Stomach smooth muscle (tissue), 2 donors: ENCODE measurements at regions not wholly inside any gene's neighbourhood (a gene's known extent, or its start where the extent isn't known, plus 50 kb on each side); places are given as distances from the start of the nearest gene placed in this dataset.

Experiments
- H3K27ac ChIP-seq: one replicate; pipeline ENCODE4 v1.7.0; 2013; ENCODE audit warnings: mild to moderate bottlenecking, low read length, inconsistent platforms
- H3K27me3 ChIP-seq, 2 donors: one replicate each; pipeline ENCODE4 v1.7.0; 2013; ENCODE audit warnings: low read length in 2 of 2; ENCODE audit not compliant: insufficient read depth in 2 of 2, control insufficient read depth in 1 of 2
- H3K36me3 ChIP-seq, 2 donors: one replicate each; pipeline ENCODE4 v1.7.0; 2013; ENCODE audit warnings: low read length in 2 of 2; ENCODE audit not compliant: control insufficient read depth in 2 of 2, insufficient read depth in 2 of 2
- H3K4me1 ChIP-seq: one replicate; pipeline ENCODE4 v1.7.0; 2013; ENCODE audit warnings: low read length; ENCODE audit not compliant: control insufficient read depth, insufficient read depth
- H3K4me3 ChIP-seq, 2 donors: one replicate each; pipeline ENCODE4 v1.7.0; 2013; ENCODE audit warnings: low read length in 2 of 2
- H3K9ac ChIP-seq, 2 donors: one replicate each; pipeline ENCODE4 v1.7.0; 2013; ENCODE audit warnings: low read length in 2 of 2, mild to moderate bottlenecking in 1 of 2
- H3K9me3 ChIP-seq, 2 donors: one replicate each; pipeline ENCODE4 v1.7.0; 2013; ENCODE audit warnings: low read length in 2 of 2; ENCODE audit not compliant: control insufficient read depth in 2 of 2
- donor health status: healthy.
- donor health status: Pancreatic carcinoma.

- Histone ChIP-seq H3K9ac (no peak overlapping the region), H3K4me3 (no peak overlapping the region), H3K4me1 (no peaks in the 10 kb centered on the region), H3K36me3 (no peaks in the 10 kb centered on the region), H3K27ac (no peak overlapping the region), H3K27me3 (no peaks in the 10 kb centered on the region), H3K9me3 (peaks cover 0 to 3% of the 10 kb centered on the region in 2 donors)
Measured at GRCh38 chr2:220556658-220557057, 929.2 kb downstream of the SLC4A3 start.

- Histone ChIP-seq H3K9me3 (peaks cover 0 to 3% of the 10 kb centered on the region in 2 donors), H3K36me3 (no peaks in the 10 kb centered on the region), H3K27me3 (no peaks in the 10 kb centered on the region), H3K27ac (no peak overlapping the region), H3K9ac (no peak overlapping the region), H3K4me3 (no peak overlapping the region), H3K4me1 (no peaks in the 10 kb centered on the region)
Measured at GRCh38 chr2:220560192-220560591, 932.8 kb downstream of the SLC4A3 start.

DNA sequence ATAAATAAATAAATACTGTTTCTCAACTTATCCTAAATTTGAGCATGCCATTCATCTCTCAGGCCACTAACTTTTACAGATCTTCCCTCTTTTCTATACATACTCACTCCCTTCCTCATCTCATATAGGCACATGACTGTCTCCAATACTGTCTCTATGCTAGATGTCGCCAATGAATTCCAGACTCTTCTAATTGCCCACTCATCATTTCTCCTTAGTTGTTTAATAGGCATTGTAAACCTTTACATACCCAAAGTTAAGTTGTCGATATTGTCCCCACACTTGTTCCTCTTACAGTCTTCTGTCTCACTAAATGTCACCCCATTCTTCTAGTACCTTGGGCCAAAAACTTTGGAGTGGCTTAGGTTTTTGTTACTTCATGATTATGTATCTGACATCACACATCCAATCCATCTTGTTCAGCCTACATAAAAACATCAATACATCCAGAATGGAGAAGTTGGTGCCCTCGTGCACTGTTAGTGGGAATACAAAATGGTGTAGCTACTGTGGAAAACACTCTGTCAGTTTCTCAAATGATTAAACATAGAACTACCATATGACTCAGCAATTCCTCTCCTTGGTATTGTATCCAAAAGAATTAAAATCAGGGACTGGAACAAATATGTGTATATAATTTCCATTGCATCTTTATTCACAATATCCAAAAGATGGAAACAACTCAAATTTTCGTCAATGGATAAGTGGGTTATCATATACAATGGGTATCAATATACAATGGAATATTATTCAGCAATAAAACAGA is 935.1 kb downstream of the SLC4A3 start:
- Histone ChIP-seq H3K9ac (no peak overlapping the region), H3K27ac (no peak overlapping the region), H3K36me3 (no peaks in the 10 kb centered on the region), H3K4me3 (no peak overlapping the region), H3K4me1 (no peaks in the 10 kb centered on the region), H3K27me3 (no peaks in the 10 kb centered on the region), H3K9me3 (peaks cover 0 to 3% of the 10 kb centered on the region in 2 donors)

DNA sequence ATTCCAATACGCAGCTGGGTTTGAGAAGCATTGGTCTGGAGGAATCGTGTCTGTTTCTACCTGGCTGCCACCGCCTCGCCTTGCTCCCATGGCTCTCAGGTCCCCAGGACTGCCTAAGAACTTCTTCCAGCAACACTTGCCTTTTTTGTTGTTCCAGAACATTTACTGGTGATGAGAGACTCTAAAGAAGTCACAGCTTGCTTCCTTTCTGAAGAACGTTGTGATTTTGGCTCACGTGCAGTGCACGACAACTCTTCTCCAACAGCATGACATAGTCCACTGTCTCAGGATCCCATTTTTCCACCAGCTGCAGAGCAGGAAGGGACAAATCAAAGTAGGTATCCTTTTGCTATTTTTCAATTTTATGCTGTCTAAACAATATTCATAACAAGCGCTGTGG is 940.9 kb downstream of the SLC4A3 start:
- H3K27me3 ChIP-seq = no peaks in the 10 kb centered on the region
- no peaks in the 10 kb centered on the region for H3K36me3 ChIP-seq
- H3K9me3 ChIP-seq = no peaks in the 10 kb centered on the region
- no peaks in the 10 kb centered on the region for H3K4me1 ChIP-seq
- H3K4me3 ChIP-seq = no peak overlapping the region
- H3K9ac ChIP-seq = no peak overlapping the region
- no peak overlapping the region for H3K27ac ChIP-seq

DNA sequence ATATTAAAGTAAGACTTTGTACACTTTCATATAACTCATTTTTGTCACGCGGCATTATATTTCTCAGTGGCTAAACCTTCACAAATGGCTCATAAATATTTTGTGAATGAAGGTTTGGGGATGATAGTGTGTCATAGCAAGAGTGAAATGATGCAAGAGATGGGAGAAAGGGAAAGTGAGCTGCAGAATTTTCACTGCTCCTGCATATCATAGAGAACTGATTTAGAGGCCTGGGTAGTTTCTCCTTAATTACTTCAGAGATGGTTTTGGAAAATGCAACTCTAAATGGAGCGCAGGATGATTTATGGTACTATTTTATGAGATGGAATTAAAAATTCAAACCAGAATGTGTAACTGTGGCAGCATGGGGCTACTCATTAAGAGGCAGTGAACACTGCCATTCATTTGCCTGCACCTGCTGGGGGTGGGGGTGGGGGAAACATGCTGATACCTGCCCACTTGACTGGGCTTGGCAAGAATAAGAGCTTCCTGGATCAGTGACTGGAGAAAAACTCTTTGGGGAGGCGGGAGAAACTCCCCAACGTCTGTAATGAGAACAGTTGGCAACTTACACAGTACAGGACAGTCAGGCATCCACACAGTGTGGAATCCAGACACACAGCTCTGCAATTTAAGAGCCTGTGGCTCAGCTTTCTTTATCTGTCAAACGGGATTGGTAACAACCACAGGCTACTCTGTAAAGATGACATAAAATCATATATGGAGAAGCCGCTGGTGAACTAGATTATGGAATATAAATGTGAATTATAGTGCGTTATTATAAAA is 941.9 kb downstream of the SLC4A3 start:
- H3K9ac ChIP-seq = no peak overlapping the region
- no peaks in the 10 kb centered on the region for H3K27me3 ChIP-seq
- no peaks in the 10 kb centered on the region for H3K4me1 ChIP-seq
- no peak overlapping the region for H3K4me3 ChIP-seq
- no peaks in the 10 kb centered on the region for H3K9me3 ChIP-seq
- no peaks in the 10 kb centered on the region for H3K36me3 ChIP-seq
- no peak overlapping the region for H3K27ac ChIP-seq

DNA sequence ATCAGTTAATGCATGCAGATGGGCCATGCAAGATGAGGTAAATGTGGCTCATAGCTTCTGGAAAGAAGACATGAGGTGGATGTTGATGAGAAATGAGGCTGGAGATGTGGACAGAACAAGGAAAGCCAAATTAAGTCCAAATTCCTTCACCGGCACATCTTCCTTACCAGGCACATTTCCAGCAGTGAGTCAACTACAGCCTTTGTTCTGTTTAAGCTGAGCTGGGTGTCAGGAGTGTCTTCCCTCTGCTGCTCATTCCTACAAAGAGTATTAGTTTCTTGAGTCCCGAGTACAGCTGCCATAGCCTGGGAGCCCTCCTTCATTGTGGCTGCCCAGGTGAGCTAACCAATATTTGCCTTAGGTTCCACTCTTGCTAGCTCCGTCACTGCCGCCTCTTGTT is 945.0 kb downstream of the SLC4A3 start:
- Histone ChIP-seq H3K27me3 (no peaks in the 10 kb centered on the region), H3K9me3 (no peaks in the 10 kb centered on the region), H3K9ac (no peak overlapping the region), H3K27ac (no peak overlapping the region), H3K4me3 (no peak overlapping the region), H3K36me3 (no peaks in the 10 kb centered on the region), H3K4me1 (no peaks in the 10 kb centered on the region)

DNA sequence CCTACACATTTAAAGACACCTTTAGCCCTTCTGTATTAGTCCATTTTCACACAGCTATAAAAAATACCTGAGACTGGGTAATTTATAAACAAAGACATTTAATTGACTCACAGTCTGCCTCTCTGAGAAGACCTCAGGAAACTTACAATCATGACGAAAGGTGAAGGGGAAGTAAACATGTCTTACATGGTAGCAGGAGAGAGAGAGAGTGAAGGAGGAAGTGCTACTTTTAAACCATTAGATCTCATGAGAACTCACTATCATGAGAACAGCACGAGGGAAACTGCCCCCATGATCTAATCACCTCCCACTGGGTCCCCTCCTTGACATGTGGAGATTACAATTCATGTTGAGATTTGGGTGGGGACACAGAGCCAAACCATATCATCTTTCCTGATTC is 946.6 kb downstream of the SLC4A3 start:
- no peaks in the 10 kb centered on the region for H3K27me3 ChIP-seq
- H3K4me3 ChIP-seq = no peak overlapping the region
- H3K9ac ChIP-seq = no peak overlapping the region
- no peaks in the 10 kb centered on the region for H3K9me3 ChIP-seq
- no peak overlapping the region for H3K27ac ChIP-seq
- no peaks in the 10 kb centered on the region for H3K36me3 ChIP-seq
- H3K4me1 ChIP-seq = no peaks in the 10 kb centered on the region

DNA sequence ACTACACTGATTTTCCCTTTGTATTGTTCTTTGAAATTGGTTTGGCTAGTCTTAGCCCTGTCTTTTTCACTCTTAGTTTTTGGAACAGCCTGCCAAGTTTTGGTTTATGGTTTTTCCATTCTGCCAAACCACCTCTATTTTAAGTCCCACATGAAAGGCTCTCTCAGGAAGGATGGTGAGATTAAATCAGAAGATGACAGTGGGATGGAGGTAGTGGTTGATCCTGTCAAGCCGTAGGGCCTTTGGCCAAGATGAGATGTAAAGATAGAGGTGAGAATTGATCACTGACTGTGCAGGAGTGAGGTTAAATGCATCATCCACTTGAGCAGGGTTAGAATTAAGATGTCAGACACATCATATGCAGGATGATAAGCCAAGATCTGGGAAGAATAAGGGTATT is 948.5 kb downstream of the SLC4A3 start:
- no peaks in the 10 kb centered on the region for H3K4me1 ChIP-seq
- no peaks in the 10 kb centered on the region for H3K27me3 ChIP-seq
- H3K9me3 ChIP-seq = no peaks in the 10 kb centered on the region
- no peak overlapping the region for H3K9ac ChIP-seq
- H3K36me3 ChIP-seq = no peaks in the 10 kb centered on the region
- no peak overlapping the region for H3K27ac ChIP-seq
- no peak overlapping the region for H3K4me3 ChIP-seq

GRCh38 chr2:220579452-220579851 is 952.0 kb downstream of the SLC4A3 start:
- no peaks in the 10 kb centered on the region for H3K9me3 ChIP-seq
- H3K27ac ChIP-seq = no peak overlapping the region
- H3K36me3 ChIP-seq = no peaks in the 10 kb centered on the region
- H3K9ac ChIP-seq = no peak overlapping the region
- no peak overlapping the region for H3K4me3 ChIP-seq
- no peaks in the 10 kb centered on the region for H3K27me3 ChIP-seq
- H3K4me1 ChIP-seq = no peaks in the 10 kb centered on the region

GRCh38 chr2:220580113-220580512 is 952.7 kb downstream of the SLC4A3 start:
- no peaks in the 10 kb centered on the region for H3K4me1 ChIP-seq
- H3K4me3 ChIP-seq = no peak overlapping the region
- no peak overlapping the region for H3K27ac ChIP-seq
- no peaks in the 10 kb centered on the region for H3K27me3 ChIP-seq
- no peak overlapping the region for H3K9ac ChIP-seq
- no peaks in the 10 kb centered on the region for H3K36me3 ChIP-seq
- no peaks in the 10 kb centered on the region for H3K9me3 ChIP-seq

- Histone ChIP-seq H3K27me3 (no peaks in the 10 kb centered on the region), H3K9me3 (no peaks in the 10 kb centered on the region), H3K27ac (no peak overlapping the region), H3K36me3 (no peaks in the 10 kb centered on the region), H3K4me3 (no peak overlapping the region), H3K9ac (no peak overlapping the region), H3K4me1 (no peaks in the 10 kb centered on the region)
Measured at GRCh38 chr2:220583725-220584124, 956.3 kb downstream of the SLC4A3 start.
